ENCODE measurements at regions not wholly inside any gene's neighbourhood (a gene's known extent, or its start where the extent isn't known, plus 50 kb on each side); places are given as distances from the start of the nearest gene placed in this dataset.
A peak's percentile ranks its signal among the peaks of the same experiment; 100 is the strongest.

DNA sequence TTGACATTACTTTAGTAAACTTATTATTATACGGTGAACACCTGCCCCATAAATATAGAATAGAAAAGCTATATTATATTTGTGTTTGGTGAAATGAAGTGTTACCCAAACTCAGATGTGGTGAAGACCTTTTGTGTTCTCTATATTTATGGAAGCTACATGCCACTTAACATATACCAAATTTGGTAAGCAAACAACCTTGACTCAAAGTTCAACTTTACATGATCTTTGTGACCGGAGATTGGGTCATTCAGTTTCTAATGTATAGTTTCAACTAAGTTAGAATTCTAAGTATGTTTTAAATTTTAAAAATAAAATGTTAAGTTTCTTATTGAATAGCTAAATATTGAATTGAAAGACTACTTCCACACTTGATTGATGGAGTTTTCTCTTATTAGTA lies 288.6 kb upstream of the SEMA3D start:
- no peaks in the 10 kb centered on the region for H3K9me3 ChIP-seq (ENCODE audit: control insufficient read depth, insufficient read depth, low read depth, low read length)
- H3K27ac ChIP-seq (ENCODE audit: insufficient read depth, low read length) = no peak overlapping the region
- H3K4me2 ChIP-seq (ENCODE audit: extremely low read depth, insufficient read depth, low read length) = no peak overlapping the region
- no peaks in the 10 kb centered on the region for H3K79me2 ChIP-seq (ENCODE audit: control insufficient read depth, insufficient read depth, low read length)
- H3K4me1 ChIP-seq (ENCODE audit: control insufficient read depth, extremely low read depth, insufficient read depth, low read length) = no peaks in the 10 kb centered on the region
- no peaks in the 10 kb centered on the region for H3K36me3 ChIP-seq (ENCODE audit: control insufficient read depth, insufficient read depth, low read length)
- TF ChIP-seq EZH2 (IDR thresholded peaks at IDR 0.05; ENCODE audit: low read length, missing control alignments) = no peak
- TF ChIP-seq, protein P1, sequence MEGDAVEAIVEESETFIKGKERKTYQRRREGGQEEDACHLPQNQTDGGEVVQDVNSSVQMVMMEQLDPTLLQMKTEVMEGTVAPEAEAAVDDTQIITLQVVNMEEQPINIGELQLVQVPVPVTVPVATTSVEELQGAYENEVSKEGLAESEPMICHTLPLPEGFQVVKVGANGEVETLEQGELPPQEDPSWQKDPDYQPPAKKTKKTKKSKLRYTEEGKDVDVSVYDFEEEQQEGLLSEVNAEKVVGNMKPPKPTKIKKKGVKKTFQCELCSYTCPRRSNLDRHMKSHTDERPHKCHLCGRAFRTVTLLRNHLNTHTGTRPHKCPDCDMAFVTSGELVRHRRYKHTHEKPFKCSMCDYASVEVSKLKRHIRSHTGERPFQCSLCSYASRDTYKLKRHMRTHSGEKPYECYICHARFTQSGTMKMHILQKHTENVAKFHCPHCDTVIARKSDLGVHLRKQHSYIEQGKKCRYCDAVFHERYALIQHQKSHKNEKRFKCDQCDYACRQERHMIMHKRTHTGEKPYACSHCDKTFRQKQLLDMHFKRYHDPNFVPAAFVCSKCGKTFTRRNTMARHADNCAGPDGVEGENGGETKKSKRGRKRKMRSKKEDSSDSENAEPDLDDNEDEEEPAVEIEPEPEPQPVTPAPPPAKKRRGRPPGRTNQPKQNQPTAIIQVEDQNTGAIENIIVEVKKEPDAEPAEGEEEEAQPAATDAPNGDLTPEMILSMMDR (conservative IDR thresholded peaks at IDR 0.05 in 1 of 2, IDR thresholded peaks at IDR 0.05 in 1 of 2; ENCODE audit: low read depth in 1 of 2, low read length in 2 of 2) = no peak
- no peak overlapping the region for H3K4me3 ChIP-seq (replicated peaks in 1 of 4; ENCODE audit: control extremely low read depth in 1 of 4, insufficient read depth in 1 of 4, low read depth in 3 of 4, low read length in 4 of 4)
- H4K20me1 ChIP-seq (ENCODE audit: control insufficient read depth, extremely low read depth, insufficient read depth, low read length) = no peaks in the 10 kb centered on the region
- no peak for DNase-seq (ENCODE audit: low read depth in 2 of 2)
- no peak overlapping the region for H3K9ac ChIP-seq (ENCODE audit: insufficient read depth, low read length)
- no peaks in the 10 kb centered on the region for H3K27me3 ChIP-seq (ENCODE audit: control insufficient read depth, insufficient read depth, low read length)
- H2AFZ ChIP-seq (ENCODE audit: low read length) = no peak overlapping the region

DNA sequence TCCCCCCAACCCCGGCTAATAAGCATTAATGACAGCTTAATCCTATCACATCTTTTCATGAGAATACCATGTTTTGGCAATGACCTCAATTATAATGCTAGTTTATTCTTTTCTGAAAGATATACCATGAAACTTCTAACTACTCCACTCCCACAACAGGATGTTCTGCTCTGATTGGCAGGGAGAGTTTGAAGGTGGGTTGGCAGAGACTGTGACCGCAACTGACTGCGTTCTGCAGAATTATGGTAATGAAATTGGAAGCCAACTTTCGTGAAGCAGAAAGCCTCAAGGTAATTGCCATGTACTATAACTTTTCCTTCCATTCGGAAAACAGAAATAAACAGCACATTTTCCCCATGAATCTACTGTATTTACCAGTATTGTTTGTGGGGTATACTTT lies 288.2 kb upstream of the SEMA3D start:
- Histone ChIP-seq H3K79me2 (ENCODE audit: control insufficient read depth, insufficient read depth, low read length) (no peaks in the 10 kb centered on the region), H3K36me3 (ENCODE audit: control insufficient read depth, insufficient read depth, low read length) (no peaks in the 10 kb centered on the region), H3K27me3 (ENCODE audit: control insufficient read depth, insufficient read depth, low read length) (no peaks in the 10 kb centered on the region), H3K4me3 (replicated peaks in 1 of 4; ENCODE audit: control extremely low read depth in 1 of 4, insufficient read depth in 1 of 4, low read depth in 3 of 4, low read length in 4 of 4) (no peak overlapping the region), H3K9ac (ENCODE audit: insufficient read depth, low read length) (no peak overlapping the region), H4K20me1 (ENCODE audit: control insufficient read depth, extremely low read depth, insufficient read depth, low read length) (no peaks in the 10 kb centered on the region), H3K4me2 (ENCODE audit: extremely low read depth, insufficient read depth, low read length) (no peak overlapping the region), H3K9me3 (ENCODE audit: control insufficient read depth, insufficient read depth, low read depth, low read length) (no peaks in the 10 kb centered on the region), H3K27ac (ENCODE audit: insufficient read depth, low read length) (no peak overlapping the region), H3K4me1 (ENCODE audit: control insufficient read depth, extremely low read depth, insufficient read depth, low read length) (no peaks in the 10 kb centered on the region), H2AFZ (ENCODE audit: low read length) (no peak overlapping the region)
- TF ChIP-seq, protein P1 (conservative IDR thresholded peaks at IDR 0.05 in 1 of 2, IDR thresholded peaks at IDR 0.05 in 1 of 2; ENCODE audit: low read depth in 1 of 2, low read length in 2 of 2) = no peak
- TF ChIP-seq EZH2 (IDR thresholded peaks at IDR 0.05; ENCODE audit: low read length, missing control alignments) = no peak
- DNase-seq (ENCODE audit: low read depth in 2 of 2) = no peak

- TF ChIP-seq, protein P1 (conservative IDR thresholded peaks at IDR 0.05 in 1 of 2, IDR thresholded peaks at IDR 0.05 in 1 of 2; ENCODE audit: low read depth in 1 of 2, low read length in 2 of 2) = no peak
- no peak for TF ChIP-seq EZH2 (IDR thresholded peaks at IDR 0.05; ENCODE audit: low read length, missing control alignments)
- Histone ChIP-seq H3K9me3 (ENCODE audit: control insufficient read depth, insufficient read depth, low read depth, low read length) (no peaks in the 10 kb centered on the region), H3K27me3 (ENCODE audit: control insufficient read depth, insufficient read depth, low read length) (no peaks in the 10 kb centered on the region), H3K9ac (ENCODE audit: insufficient read depth, low read length) (no peak overlapping the region), H3K27ac (ENCODE audit: insufficient read depth, low read length) (no peak overlapping the region), H4K20me1 (ENCODE audit: control insufficient read depth, extremely low read depth, insufficient read depth, low read length) (no peaks in the 10 kb centered on the region), H2AFZ (ENCODE audit: low read length) (no peak overlapping the region), H3K79me2 (ENCODE audit: control insufficient read depth, insufficient read depth, low read length) (no peaks in the 10 kb centered on the region), H3K4me3 (replicated peaks in 1 of 4; ENCODE audit: control extremely low read depth in 1 of 4, insufficient read depth in 1 of 4, low read depth in 3 of 4, low read length in 4 of 4) (no peak overlapping the region), H3K4me1 (ENCODE audit: control insufficient read depth, extremely low read depth, insufficient read depth, low read length) (no peaks in the 10 kb centered on the region), H3K4me2 (ENCODE audit: extremely low read depth, insufficient read depth, low read length) (no peak overlapping the region), H3K36me3 (ENCODE audit: control insufficient read depth, insufficient read depth, low read length) (no peaks in the 10 kb centered on the region)
- DNase-seq (ENCODE audit: low read depth in 2 of 2) = peak in 1 of 2 donors; percentile 58
Measured at GRCh38 chr7:85474234-85474633, 287.4 kb upstream of the SEMA3D start.
